RCC 7860 (cell line): ENCODE measurements at regions not wholly inside any gene's neighbourhood (a gene's known extent, or its start where the extent isn't known, plus 50 kb on each side); places are given as distances from the start of the nearest gene placed in this dataset.

Source experiments
- DNase-seq: peaks from one replicate; pipeline ENCODE4 v3.0.0-alpha.2; 2015; ENCODE audit warnings: low spot score
- FAIRE-seq: peaks from 2 replicates; lab custom pipeline; 2012; peaks lifted over from hg19 to GRCh38; lab: Jason Lieb, UNC

DNA sequence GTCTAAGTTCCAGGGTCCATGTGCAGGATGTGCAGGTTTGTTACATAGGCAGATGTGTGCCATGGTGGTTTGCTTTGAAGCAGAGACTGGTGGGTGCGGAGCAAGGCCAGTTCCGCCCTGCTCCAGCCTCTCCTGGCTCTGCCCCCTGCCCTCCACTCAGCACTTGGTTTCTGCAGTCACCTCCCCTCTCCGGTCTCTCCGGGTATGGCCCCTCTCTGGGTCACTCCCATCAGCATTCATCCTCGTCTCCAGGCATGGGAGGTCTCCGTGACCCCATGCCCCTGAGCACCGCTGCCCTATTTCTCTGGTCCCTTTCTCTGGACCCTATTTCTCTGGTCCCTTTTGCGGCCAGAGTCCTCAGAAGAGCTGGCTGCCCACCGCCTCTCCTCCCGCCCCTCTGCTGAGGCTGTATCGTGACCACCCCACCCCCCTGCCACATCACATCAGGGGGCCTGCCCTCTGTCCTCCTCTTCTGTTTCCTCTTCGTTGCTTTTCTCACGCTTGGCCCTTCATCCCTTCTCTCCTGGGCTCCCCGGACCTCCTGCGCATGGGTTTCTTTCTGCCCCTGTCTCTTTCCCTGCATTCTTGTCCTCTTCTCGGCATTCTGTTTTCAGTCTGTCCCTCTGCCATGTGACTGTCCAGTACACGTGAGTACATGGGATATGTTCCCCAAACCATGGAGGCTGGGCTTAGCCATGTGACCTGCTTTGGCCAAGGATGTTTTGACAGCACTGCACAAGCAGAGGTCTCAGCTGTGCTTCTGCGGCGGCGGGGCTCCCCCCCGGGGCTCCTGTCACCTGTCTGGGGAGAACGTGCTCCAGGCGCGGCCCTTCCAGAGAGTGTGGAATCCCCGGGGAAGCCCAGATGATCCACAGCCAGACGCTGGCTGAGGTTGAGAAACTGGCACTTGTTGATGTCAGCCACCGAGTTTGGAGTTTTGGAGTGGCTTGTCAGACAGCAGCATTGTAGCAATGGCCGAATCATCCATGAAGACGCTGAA is 54.4 kb upstream of the C1orf174 start:
- no peak for FAIRE-seq

DNA sequence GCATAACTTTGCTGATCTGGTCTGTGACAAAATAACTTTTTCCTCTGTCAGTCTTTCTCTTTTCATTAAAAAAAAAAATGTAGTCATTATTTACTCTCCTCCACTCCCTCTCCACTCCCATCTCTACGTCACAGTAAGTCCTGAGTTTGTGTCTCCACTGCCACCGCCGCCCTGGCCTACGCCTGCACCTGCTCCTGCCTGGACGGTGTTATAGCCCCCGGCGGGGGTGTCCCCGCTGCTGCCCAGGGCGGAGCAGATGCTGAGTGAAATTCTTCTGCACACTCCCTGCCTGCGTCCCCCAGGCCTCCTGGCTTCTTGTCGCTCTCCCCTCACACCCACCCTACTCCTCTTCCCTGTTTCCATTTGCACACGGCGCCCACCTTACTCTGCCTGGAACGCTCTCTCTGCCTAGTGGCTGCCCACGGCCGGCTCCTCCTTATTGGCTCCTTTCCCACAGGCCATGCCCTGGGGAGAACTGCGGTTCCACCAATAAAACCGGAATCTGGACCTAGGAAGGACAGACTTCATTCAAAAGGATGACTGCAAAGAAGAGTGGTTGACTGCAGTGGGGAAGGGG is 55.2 kb upstream of the C1orf174 start:
- FAIRE-seq (no peak), DNase-seq (no peak)

More for the DNA sequence above, 54.4 kb upstream of the C1orf174 start:
- DNase-seq, result no peak

DNA sequence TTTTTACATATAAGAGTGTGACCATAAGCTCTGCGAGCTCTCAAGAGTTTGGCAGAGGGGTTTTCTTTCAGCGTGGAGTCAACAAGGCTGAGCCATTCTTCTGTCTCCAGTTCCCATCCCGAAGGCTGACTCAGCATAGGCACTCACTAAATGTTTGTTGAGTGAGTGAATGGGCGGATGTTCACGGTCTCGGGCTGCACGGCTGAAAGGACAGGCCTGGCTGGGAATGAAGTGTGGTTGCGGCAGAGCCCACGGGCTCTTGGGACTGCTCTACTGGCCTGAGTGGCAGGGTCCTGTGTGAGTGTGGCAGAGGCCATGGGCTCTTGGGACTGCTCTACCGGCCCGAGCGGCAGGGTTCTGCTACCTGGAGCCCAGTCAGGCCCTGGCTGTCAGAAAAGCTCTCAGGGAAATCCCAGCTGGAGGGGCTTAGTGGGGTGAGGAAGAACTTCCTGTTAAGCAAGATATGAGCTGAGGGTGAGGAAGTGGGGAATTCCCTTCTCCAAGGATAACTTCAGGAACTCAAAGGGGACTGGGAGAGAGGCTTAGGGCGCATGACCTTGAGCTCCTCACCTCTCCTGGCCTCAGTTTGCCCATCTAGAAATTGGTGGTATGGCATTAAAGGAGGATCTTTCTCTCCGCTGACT is 56.6 kb upstream of the C1orf174 start:
- FAIRE-seq (peak; percentile 86), DNase-seq (peak; percentile 78)

DNA sequence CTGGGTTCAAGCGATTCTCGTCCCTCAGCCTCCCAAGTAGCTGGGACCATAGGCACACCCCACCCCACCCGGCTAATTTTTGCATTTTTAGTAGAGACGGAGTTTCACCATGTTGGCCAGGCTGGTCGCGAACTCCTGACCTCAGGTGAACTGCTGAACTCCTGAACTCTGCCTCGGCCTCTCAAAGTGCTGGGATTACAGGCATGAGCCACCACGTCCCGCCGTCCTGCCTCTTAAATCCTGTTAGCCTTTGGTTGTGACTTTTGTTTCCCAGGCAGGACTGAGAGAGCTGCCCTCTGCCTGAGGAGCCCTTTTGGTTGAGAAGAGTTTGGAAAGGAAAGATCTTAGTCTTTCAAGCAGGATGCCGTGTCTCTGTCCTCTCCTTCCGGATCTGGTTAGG is 59.3 kb upstream of the C1orf174 start:
- FAIRE-seq, result no peak

DNA sequence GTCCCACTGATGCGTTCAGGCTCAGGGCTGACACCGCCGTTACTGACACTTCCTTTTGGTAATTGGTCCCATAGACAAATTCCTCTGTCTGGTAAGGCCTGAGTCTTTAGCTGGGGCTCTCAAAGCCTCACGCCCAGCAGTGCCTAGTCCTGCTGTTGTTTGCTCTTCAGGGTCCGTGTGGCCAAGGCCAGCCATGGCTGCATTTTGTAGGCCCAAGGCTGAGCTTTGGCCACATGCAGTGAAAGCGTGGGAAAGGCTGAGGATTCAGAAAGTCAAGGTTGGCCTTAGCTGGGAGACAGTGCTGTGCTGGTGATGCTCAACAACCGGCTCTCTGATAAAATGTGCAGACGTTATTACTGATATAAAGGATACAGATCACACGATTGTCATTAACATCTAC is 63.5 kb upstream of the C1orf174 start:
- no peak for DNase-seq
- FAIRE-seq, result no peak

More for the DNA sequence above, 59.3 kb upstream of the C1orf174 start:
- DNase-seq, result no peak

DNA sequence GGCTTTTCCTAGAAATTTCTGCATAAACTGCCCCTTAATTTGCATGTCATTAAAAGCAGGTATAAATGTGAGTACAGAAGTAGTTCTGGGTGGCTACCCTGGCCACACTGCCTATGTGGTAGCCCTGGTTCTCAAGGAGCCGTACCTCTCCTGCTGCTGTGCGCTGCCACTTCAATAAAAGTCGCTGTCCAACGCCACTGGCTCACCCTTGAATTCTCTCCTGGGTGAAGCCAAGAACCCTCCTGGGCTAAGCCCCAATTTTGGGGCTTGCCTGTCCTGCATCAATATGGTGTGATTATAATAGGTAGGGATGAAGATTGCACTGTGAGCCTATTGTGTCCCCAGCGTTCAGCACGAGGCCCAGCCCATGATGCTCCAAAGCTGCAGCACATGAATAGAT is 65.6 kb upstream of the C1orf174 start:
- FAIRE-seq (no peak), DNase-seq (no peak)

DNA sequence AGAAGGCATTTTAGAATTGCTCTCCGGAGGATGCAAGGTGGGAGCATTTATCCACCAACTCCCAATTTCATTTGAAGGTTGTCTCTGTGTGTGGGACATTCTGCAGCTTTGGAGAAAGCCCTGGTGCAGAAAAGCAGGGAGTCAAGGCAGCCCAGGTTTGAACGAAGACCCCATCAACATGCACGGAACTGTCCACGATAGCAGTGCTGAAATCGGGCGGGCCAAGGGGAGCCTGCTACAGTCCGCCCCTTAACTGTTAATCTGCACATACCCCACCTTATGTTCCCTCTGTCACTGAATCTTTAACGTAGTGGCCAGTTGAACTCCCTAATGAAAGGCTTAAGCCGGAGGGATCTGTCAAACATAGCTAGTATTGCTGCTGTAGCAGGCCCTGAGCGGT is 68.8 kb upstream of the C1orf174 start:
- DNase-seq (no peak), FAIRE-seq (no peak)

DNA sequence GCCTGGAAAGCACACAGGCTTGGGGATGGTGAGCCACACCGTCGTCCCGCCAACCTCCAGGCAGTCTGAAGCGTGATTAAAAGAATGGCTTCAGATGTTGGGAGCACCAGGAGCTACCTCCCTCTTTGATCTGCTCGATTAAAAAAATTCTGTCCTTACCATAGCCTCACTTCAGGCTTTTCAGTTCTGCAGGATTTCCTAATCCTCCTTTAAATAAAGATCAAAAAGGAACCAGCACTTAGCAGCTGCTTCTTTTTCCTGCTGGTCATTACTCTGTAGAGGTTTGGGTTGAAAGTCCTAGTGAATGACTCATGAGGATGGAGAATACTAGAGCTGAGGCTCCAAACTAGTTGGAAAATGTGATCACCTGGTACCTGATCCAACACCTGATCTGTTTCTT is 71.9 kb upstream of the C1orf174 start:
- FAIRE-seq (no peak), DNase-seq (no peak)

DNA sequence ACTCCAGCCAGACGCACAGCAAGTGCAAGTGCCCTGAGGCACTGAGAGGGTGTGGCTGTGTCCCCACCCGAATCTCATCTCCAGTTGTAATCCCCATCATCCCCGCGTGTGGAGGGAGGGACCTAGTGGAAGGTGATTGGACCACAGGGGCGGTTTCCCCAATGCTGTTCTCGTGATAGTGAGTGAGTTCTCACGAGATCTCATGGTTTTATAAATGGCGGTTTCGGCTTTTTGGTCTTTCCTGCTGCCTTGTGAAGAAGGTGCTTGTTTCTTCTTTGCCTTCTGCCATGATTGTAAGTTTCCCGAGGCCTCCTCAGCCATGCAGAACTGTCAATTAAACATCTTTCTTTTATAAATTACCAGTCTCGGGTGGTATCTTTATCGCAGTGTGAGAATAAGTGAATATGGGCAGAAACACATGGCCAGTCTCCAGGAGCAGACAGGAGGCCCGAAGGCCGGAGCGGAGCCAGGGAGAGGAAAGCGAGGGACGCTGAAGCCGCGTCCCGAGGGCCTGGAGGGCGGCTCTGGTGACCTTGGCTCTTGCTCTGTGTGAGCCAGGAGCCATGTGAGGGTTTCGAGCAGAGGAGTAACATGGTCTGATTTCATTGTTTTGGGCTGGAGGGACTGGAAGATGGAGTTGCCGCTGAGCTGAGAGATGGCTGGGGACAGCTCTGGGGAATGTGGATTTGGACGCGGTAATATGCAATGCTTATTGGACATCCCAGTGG is 76.0 kb upstream of the C1orf174 start:
- DNase-seq (no peak), FAIRE-seq (no peak)

DNA sequence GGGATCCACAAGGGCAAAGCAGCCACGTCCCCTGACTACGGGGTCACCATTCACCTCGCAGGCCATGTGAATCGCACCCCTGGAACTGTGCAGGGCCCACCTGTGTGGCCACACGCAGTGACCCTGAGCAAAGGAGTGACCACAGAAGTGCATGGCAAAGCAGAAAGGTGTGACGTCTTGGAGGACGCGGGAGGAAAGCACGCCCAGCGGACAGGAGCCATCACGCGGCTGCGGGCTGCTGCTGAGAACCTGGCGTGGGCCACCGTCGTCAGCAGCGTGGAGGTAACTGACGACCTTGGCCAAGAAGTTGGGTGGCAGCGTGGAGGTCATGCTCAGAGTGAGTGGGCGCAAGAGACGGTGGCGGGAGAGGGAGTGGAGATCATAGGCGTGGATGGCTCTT is 76.7 kb upstream of the C1orf174 start:
- no peak for FAIRE-seq
- DNase-seq, result no peak

DNA sequence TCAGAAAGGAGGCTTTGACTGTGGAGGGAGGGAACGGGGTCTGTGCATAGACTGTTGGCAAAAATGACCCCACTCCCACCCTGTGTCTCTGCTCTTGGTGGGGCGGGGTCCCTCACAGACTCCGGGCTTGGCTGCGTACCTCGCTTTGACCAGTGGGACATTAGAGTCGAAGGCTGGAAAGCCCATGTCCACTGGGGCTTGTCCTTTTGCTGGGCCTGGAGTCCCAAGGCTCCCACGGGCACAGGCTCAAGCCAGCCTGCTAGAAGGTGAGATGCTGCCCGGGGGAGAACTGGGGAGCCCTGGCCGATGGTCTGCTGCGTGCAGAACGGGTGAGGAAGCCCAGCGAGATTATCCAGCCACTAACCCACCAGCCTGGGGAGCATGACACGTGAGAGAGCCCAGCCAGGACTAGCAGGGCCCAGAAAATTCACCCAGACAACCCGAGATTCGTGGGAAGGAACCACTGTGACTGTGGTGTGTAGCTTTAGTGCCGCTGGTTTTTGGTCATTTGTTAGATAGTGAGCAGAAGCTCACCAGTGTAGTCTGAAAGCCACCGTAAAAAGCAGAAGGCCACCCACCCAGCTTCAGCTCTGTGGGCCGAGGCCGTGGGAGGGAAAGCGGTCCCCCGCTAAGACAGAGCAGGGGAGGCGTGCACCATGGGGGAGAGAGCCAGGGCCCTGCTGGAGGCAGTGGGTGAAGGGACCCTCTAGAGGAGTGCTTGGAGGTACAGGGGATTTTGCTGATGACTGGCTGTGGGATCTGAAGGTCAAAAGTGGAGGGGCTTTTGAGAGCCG is 78.3 kb upstream of the C1orf174 start:
- DNase-seq, result no peak
- no peak for FAIRE-seq

DNA sequence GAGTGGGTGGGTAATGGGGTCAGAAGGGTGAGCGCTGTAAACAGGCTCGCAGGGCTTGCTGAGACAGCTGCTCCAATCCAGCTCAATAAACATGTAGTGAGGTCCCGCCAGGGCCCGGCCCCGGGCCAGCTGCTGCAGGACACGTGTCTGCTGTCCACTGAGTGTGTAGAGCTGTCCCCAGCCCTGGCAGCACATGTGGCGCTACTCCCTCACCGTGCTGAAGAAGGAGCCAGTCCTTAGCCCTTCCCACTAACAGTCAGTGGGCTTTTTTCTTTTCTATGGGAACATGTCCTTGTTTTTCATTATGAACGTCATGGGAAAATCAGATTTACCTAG is 78.9 kb upstream of the C1orf174 start:
- no peak for FAIRE-seq
- no peak for DNase-seq

DNA sequence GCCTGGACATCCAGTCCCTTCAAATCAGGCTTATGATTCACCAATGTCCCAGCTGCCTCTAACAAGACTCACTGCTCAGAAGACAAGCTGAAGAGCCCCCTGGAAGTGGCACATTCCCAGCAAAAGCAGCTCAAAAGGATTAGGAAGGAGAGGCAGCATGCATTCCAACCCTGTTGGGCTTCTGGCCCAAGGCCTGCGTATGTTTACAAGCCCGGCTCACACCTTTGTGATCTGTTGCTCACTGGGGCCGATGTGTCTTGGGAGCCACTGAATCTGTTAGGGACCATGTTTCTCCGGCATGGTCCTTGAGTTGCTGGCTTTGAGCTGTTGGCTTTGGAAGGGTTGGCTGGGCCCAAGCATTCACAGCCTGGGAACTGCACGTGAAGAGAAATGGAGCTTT is 81.2 kb upstream of the C1orf174 start:
- DNase-seq, result no peak
- no peak for FAIRE-seq

DNA sequence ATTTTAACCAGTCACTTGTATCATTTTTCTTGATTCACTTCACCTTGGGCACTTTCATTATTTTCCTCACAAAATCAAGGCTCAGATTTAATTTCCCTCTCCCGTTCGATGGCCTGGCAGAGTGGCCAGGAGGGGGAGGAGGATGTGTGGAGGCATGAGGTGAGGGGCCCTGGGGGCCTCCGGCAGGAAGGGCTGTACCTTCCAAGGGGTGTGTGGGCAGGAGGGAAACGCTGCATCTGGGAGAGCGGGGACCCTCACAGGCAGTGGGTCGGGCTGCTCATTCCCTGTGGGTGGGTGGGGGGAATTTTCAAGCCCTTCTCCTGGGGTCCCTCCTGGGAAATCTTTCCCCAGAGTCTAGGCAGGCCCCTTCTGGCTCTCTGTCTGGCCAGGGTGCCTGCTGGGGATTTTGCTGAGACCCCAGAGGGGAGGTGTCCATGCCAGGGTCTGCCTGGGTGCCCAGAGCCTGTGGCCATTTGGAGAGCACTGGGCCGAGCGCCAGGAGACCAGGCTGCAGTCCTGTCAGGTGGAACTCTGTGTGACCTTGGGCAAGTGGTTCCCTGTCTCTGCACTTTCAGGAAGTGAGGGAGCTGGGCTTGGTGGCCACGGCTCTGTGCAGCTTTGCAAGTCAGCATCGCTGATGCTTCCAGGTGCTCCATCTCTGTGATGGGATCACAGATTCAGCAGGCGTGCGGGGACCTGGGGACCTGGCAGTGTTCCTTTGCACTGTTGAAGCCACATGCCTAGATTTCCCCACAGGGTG is 81.9 kb upstream of the C1orf174 start:
- FAIRE-seq, result no peak
- DNase-seq, result no peak

DNA sequence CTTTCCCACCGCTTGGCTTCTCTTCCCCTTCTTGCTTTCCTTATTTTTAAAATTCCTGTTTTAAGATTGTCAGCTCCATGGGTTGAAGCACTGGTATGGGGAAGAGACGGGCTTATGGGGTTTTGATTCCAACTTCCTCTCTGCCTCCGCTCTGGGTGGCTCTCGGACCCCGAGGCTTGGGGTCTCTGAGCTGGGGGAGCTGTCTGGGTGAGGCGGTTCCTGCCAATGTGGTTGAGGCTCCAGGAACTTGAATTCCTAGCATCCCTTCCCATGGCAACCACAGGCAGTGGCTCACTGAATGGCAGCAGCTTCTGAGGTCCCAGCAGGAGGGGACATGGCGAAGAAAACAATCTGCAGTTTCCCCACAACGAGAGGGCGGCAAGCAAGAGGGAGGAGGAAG is 83.1 kb upstream of the C1orf174 start:
- FAIRE-seq (no peak), DNase-seq (no peak)

DNA sequence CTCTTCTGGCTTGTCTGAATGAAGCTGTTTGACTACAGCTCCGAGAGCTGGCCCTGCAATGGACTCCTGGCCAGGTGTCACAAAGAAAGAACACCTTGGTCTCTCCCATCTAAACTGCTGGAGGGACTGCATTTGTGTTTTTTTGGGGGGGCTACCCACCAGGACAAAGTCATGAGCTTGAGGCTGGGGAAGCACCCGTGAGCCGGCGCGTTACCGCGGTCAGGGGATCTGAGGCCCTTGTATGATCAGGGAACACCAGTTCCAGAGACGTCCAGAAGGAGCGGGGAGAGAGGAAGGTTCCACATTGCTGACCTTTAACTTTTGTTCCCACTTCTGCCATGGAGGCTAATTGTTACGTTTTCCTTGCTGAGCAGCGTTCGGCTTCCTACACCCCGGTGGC is 84.5 kb upstream of the C1orf174 start:
- FAIRE-seq (no peak), DNase-seq (no peak)

DNA sequence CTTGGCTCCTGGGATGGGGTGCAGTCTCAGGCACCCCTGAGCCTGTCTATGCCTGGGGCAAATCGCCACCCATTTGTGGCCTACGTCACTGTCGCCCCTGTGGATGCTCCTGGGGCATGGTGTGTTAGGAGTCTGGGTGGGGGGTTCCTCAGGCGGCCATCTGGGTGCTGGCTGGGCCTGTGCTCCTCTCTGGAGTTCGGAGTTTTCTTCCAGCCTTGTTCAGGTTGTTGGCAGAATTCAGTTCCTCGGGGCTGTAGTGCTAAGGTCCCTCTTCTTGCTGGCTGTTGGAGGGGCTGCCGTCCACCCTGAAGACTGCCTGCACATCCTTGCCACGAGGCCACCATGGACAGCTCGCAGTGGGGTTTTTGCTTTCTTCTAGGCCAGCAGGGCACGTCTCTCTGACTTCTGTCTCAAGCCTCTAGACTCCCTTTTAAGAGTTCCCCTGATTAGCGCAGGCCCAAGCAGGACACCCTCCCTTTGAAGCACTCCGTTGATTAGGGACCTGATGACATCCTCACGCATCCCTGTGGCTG is 86.7 kb upstream of the C1orf174 start:
- no peak for DNase-seq
- no peak for FAIRE-seq

DNA sequence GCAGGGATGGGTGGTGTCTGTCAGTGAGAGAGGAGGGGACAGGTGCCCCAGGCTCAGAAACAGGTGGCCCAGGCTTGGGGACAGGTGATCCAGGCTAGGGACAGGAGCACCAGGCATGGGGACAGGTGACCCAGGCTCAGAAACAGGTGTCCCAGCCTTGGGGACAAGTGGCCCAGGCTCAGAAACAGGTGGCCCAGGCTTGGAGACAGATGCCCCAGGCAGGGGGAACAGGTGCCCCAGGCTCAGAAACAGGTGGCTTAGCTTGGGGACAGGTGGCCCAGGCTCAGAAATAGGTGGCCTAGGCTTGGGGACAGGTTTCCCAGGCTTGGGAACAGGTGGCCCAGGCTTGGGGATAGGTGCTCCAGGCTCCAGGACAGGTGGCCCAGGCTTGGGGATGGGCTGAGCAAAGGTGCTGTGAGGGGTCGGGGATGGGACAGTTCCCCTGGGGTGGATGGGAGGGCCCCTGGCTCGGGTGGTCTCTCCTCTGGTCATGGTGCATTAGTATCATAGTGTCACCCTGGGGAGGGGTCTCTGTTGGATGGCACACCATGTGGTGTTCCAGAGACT is 87.7 kb upstream of the C1orf174 start:
- DNase-seq, result no peak
- no peak for FAIRE-seq

DNA sequence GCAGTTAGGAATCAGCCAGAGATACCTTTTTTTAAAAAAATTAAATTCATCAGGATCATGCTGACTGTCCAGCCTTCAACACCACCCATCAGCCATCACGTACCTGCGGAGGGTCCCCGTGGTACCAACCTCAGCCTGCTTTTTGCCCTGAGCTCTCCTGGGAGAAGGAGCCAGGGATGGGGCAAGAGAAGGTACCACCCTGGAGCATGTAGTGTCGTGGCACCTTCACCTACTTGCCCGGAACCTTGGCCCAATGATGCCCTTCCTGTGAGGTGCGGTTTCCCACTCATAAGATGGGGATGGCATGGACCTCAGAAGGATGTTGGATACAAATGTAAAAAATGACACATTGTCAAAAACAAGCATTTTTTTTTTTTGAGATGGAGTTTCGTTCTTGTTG is 88.4 kb upstream of the C1orf174 start:
- no peak for FAIRE-seq

More for the DNA sequence above, 88.4 kb upstream of the C1orf174 start:
- DNase-seq, result no peak
